SK-N-SH (cell line): ENCODE measurements at regions not wholly inside any gene's neighbourhood (a gene's known extent, or its start where the extent isn't known, plus 50 kb on each side); places are given as distances from the start of the nearest gene placed in this dataset.

ENCODE experiments used
- EZH2phosphoT487 ChIP-seq: fragments of 200-600 bp; sonication (generic); IDR thresholded peaks from 2 replicates; pipeline ENCODE4 v1.6.1; 2017; ENCODE audit warnings: low read depth, mixed run types, mild to moderate bottlenecking, antibody characterized with exemption, moderate library complexity, borderline replicate concordance
- IRF3 ChIP-seq: fragments of 150-350 bp; IDR thresholded peaks from 2 replicates; pipeline ENCODE4 v1.6.1; 2016; ENCODE audit warnings: mild to moderate bottlenecking, low read depth, low read length
- POLR2AphosphoS5 ChIP-seq: IDR thresholded peaks from 2 replicates; pipeline ENCODE4 v1.6.1; 2012; ENCODE audit warnings: low read depth, low read length
- YY1 ChIP-seq: IDR thresholded peaks from 2 replicates; pipeline ENCODE4 v1.4.0; 2012; ENCODE audit warnings: low read depth, mild to moderate bottlenecking
- TF ChIP-seq, protein P1 (sequence below): fragments of 200-600 bp; sonication (generic); IDR thresholded peaks from 2 replicates; pipeline ENCODE4 v1.6.1; 2017; ENCODE audit warnings: antibody characterized with exemption, mild to moderate bottlenecking, moderate library complexity

- TF ChIP-seq YY1, result no peak
- no peak for TF ChIP-seq EZH2phosphoT487
- TF ChIP-seq, protein P1, sequence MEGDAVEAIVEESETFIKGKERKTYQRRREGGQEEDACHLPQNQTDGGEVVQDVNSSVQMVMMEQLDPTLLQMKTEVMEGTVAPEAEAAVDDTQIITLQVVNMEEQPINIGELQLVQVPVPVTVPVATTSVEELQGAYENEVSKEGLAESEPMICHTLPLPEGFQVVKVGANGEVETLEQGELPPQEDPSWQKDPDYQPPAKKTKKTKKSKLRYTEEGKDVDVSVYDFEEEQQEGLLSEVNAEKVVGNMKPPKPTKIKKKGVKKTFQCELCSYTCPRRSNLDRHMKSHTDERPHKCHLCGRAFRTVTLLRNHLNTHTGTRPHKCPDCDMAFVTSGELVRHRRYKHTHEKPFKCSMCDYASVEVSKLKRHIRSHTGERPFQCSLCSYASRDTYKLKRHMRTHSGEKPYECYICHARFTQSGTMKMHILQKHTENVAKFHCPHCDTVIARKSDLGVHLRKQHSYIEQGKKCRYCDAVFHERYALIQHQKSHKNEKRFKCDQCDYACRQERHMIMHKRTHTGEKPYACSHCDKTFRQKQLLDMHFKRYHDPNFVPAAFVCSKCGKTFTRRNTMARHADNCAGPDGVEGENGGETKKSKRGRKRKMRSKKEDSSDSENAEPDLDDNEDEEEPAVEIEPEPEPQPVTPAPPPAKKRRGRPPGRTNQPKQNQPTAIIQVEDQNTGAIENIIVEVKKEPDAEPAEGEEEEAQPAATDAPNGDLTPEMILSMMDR, result no peak
- no peak for TF ChIP-seq POLR2AphosphoS5
- no peak for TF ChIP-seq IRF3
Observed at GRCh38 chr3:178271740-178272387, 264.4 kb upstream of the KCNMB2 start.
